ENCODE measurements at regions not wholly inside any gene's neighbourhood (a gene's known extent, or its start where the extent isn't known, plus 50 kb on each side); places are given as distances from the start of the nearest gene placed in this dataset.
"Not testable (repeated sequence)": the region's sequence is repeated elsewhere in the genome, so short reads cannot be mapped to it uniquely, and the experiment has no call there.

DNA sequence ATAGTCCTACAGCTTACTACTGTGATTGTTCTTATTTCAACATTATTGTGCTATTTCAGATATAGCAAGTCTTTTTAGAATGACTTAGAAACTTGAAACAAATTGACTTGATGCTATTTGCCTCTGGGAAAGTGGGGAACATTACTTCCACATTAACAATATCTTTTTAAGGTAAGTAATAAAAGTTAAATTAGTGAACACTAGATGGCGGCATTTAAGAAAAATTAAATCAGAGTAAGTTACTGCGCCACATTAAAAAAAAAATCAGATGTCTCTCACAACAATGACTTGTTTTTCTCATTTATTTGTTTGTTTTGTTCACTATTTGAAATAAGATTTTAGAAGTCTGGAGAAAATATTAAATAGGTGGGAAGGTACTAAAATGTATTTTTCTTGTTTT is 1026.9 kb upstream of the SLIT2 start:
- H3K36me3 ChIP-seq, result no peaks in the 10 kb centered on the region
- H3K4me1 ChIP-seq, result no peaks in the 10 kb centered on the region
- intact Hi-C loops (cut with DNase I), result loop anchor here (2.0 to 10.0 kb wide), 4 partner anchors 540 to 1462 kb away; no protein-coding TSS in a partner anchor
- H3K9me3 ChIP-seq, result no peaks in the 10 kb centered on the region
- WGBS, 2 donors, result 6 to 26% methylated on average over 2 of the region's 2 CpGs
- TF ChIP-seq POLR2A (IDR thresholded peaks at IDR 0.05) (no peak), POLR2AphosphoS5 (IDR thresholded peaks at IDR 0.05) (no peak)
- TF ChIP-seq, protein P1, sequence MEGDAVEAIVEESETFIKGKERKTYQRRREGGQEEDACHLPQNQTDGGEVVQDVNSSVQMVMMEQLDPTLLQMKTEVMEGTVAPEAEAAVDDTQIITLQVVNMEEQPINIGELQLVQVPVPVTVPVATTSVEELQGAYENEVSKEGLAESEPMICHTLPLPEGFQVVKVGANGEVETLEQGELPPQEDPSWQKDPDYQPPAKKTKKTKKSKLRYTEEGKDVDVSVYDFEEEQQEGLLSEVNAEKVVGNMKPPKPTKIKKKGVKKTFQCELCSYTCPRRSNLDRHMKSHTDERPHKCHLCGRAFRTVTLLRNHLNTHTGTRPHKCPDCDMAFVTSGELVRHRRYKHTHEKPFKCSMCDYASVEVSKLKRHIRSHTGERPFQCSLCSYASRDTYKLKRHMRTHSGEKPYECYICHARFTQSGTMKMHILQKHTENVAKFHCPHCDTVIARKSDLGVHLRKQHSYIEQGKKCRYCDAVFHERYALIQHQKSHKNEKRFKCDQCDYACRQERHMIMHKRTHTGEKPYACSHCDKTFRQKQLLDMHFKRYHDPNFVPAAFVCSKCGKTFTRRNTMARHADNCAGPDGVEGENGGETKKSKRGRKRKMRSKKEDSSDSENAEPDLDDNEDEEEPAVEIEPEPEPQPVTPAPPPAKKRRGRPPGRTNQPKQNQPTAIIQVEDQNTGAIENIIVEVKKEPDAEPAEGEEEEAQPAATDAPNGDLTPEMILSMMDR (IDR thresholded peaks at IDR 0.05), result peak in 1 of 4 experiments; percentile 45
- H3K4me3 ChIP-seq, result no peak overlapping the region
- no peak overlapping the region for H3K27ac ChIP-seq
- no peaks in the 10 kb centered on the region for H3K27me3 ChIP-seq
- no peak for DNase-seq

DNA sequence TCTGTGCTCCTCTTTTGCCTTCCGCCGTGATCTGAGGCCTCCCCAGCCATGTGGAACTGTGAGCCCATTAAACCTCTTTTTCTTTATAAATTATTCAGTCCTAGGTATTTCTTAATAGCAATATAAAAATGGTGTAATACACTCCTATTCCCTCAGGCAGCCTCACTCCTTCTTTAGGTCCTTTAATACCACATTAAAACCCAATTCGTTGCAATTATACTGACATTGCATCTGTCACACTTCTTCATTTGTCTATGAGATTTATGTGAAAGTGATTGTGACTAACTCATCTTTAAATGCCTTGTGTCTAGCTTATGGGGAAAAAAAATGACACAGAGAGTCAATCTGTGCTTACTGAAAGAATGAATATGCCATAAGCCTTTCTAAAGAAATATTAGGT is 1035.2 kb upstream of the SLIT2 start:
- Histone ChIP-seq H3K9me3 (no peaks in the 10 kb centered on the region), H3K27me3 (no peaks in the 10 kb centered on the region), H3K27ac (no peak overlapping the region), H3K4me1 (peaks cover 0 to 3% (median 0%) of the 10 kb centered on the region in 4 donors), H3K4me3 (no peak overlapping the region), H3K36me3 (no peaks in the 10 kb centered on the region)
- intact Hi-C loops (cut with DNase I), result no loop called here
- WGBS, 2 donors, result 89 to 92% methylated on average over 3 of the region's 3 CpGs
- TF ChIP-seq POLR2AphosphoS5 (IDR thresholded peaks at IDR 0.05), result no peak
- TF ChIP-seq POLR2A (IDR thresholded peaks at IDR 0.05), result no peak
- TF ChIP-seq, protein P1 (IDR thresholded peaks at IDR 0.05), result no peak
- no peak for TF ChIP-seq EP300 (IDR thresholded peaks at IDR 0.05)
- no peak for DNase-seq

GRCh38 chr4:19214591-19215186 is 1037.0 kb upstream of the SLIT2 start:
- Histone ChIP-seq H3K9me3 (no peaks in the 10 kb centered on the region), H3K27me3 (no peaks in the 10 kb centered on the region), H3K4me3 (no peak overlapping the region), H3K27ac (no peak overlapping the region), H3K36me3 (no peaks in the 10 kb centered on the region), H3K4me1 (peaks cover 0 to 3% (median 0%) of the 10 kb centered on the region in 4 donors)
- no peak for DNase-seq
- intact Hi-C loops (cut with DNase I), result no loop called here
- whole genome bisulfite sequencing, 2 donors, result 88 to 95% methylated on average over 4 of the region's 4 CpGs
- TF ChIP-seq POLR2AphosphoS5 (IDR thresholded peaks at IDR 0.05) (no peak), POLR2A (IDR thresholded peaks at IDR 0.05) (no peak), EP300 (IDR thresholded peaks at IDR 0.05) (no peak)
- TF ChIP-seq, protein P1 (IDR thresholded peaks at IDR 0.05), result no peak

DNA sequence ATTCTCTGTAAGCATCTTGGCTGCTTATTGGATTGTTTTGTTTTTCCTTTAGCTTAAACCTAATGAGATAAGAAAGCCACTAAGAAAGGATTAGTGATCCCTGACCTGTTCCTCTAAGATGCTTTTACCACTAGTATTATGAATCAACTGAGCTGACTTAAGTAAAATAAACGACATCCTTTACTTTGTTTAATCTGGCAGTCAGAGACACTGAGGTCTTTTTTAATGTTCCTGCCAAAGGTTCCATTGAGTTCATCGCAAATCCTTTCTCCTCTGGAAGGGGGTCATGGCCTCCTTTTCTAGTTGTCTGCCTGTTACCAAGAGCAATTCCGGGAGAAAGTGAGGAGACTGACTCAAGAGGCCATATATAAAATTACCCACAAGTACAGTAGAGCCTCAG is 1038.3 kb upstream of the SLIT2 start:
- DNase-seq, result no peak
- intact Hi-C loops (cut with DNase I), result no loop called here
- Histone ChIP-seq H3K27me3 (no peaks in the 10 kb centered on the region), H3K4me3 (no peak overlapping the region), H3K27ac (no peak overlapping the region), H3K36me3 (no peaks in the 10 kb centered on the region), H3K9me3 (no peaks in the 10 kb centered on the region), H3K4me1 (peaks cover 0 to 3% (median 0%) of the 10 kb centered on the region in 4 donors)
- WGBS, 2 donors, result 48 to 51% methylated on average over 3 of the region's 3 CpGs
- TF ChIP-seq, protein P1 (IDR thresholded peaks at IDR 0.05), result no peak
- no peak for TF ChIP-seq EP300 (IDR thresholded peaks at IDR 0.05)
- TF ChIP-seq POLR2AphosphoS5 (IDR thresholded peaks at IDR 0.05), result no peak

DNA sequence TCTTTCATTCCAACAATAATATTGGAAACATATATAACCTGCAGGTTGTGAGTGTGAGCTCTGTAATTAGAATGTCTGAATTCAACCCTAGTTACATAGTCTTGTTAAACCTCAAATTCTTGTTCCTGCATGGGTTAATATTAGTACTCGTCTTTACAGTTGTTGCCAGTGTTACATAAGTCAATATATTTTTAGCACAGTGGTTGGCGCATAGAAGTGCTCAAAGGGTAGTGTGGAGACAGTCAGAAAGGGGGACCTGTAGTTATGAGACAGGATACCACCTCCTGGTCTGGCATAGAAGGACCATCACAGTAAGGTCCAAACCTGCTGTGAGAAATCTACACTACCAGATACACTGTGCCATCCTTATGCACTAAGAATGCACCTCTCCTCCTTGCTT is 1045.9 kb upstream of the SLIT2 start:
- WGBS, 2 donors, result 77 to 84% methylated on average over 2 of the region's 2 CpGs
- no peak for DNase-seq

GRCh38 chr4:19197838-19198237 is 1053.9 kb upstream of the SLIT2 start:
- H3K36me3 ChIP-seq; H3K27me3 ChIP-seq; intact Hi-C loops (cut with DNase I); H3K4me3 ChIP-seq; H3K4me1 ChIP-seq; DNase-seq; H3K27ac ChIP-seq; H3K9me3 ChIP-seq: not testable (repeated sequence)
- WGBS, 2 donors, result 90 to 95% methylated on average over 17 of the region's 17 CpGs

More for the DNA sequence above, 1045.9 kb upstream of the SLIT2 start:
- H3K27me3 ChIP-seq, result no peaks in the 10 kb centered on the region
- no peak overlapping the region for H3K4me3 ChIP-seq
- H3K4me1 ChIP-seq, result no peaks in the 10 kb centered on the region
- TF ChIP-seq POLR2AphosphoS5 (IDR thresholded peaks at IDR 0.05), result no peak
- no peaks in the 10 kb centered on the region for H3K36me3 ChIP-seq
- H3K9me3 ChIP-seq, result no peaks in the 10 kb centered on the region
- no peak overlapping the region for H3K27ac ChIP-seq
- intact Hi-C loops (cut with DNase I), result no loop called here

All from sigmoid colon (tissue), 6 donors.